Fibroblast of upper back skin (primary cell): ENCODE measurements at regions not wholly inside any gene's neighbourhood (a gene's known extent, or its start where the extent isn't known, plus 50 kb on each side); places are given as distances from the start of the nearest gene placed in this dataset.
A peak's percentile ranks its signal among the peaks of the same experiment; 100 is the strongest.

Experiments
- DNase-seq: peaks from one replicate; pipeline ENCODE4 v3.0.0-alpha.2; 2013

DNA sequence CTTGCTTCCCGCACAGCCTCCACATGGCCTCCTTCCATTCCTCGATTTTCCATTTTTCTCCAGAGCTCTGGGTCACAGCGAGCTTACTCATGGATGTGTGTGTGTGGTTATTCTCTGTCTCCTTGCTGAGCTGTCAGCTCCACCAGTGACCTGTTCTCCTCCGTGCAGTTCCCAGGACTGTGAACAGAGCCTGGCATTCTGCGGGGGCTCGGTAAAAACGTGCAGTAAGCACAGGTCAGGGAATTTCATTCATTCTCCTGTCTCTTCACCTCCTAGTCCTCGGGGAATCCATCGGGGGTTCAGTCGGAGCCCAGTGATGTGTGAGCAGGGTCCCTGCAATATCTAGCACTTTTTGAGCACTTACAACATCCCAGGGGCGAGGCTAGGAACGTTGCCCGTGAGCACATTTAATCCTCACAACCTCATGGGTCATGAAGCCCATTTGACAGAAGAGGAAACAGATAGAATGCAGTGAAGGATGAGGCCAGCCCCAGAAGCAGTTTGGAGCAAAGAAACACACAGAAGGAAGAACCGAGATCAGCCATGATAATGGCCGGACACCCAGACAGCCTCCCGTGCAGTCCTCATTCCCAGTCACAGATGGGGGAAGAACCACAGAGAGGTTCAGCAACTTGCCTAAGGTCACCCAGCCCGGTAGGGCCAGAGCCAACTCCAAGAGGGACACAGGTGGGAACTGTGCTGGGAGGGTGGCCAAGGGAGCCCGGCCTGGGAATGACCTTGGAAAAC lies 183.2 kb upstream of the GSE1 start:
- DNase-seq, result no peak

DNA sequence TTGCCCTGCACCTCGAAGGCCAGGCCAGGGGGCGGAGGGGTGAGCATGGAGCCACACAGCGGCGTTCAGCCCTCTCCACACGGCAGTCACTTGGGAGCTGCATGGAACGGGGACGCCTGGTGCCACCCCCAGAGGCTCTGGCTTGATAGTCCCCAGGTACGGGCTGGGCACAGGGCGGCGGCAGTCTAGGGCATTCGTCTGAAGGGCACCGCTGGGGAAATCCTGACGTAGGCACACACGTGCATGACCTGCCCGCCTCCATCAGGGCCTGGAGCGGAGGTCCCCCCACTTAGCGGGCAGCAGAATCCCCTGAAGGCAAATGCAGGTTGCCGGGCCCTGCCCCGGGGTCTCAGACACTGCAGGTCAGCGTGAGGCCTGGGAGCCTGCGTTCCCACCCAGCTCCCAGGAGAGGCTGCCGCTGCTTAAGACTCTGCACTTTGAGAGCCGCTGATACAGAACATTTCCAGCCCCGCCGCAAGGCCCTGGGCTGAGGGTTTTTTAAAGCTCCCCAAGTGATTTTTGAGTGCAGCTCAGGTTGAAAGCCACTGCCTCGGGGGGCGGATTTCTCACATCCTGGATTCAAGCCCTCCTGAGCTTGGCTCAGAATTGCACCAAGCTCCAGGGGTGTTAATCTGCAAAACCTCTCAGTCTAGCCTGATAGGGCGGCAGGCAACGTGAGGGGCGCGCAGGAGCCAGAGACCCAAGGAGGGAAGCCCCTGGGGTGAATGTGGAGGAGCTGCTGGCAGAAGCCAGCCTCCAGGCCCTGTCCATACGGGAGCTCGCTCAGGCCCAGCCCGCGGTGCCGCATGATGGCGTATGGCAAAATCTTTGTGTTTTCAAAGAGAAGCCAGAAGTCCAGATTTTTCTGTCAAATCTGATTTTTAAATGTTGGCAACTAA lies 182.3 kb upstream of the GSE1 start:
- DNase-seq, result no peak

DNA sequence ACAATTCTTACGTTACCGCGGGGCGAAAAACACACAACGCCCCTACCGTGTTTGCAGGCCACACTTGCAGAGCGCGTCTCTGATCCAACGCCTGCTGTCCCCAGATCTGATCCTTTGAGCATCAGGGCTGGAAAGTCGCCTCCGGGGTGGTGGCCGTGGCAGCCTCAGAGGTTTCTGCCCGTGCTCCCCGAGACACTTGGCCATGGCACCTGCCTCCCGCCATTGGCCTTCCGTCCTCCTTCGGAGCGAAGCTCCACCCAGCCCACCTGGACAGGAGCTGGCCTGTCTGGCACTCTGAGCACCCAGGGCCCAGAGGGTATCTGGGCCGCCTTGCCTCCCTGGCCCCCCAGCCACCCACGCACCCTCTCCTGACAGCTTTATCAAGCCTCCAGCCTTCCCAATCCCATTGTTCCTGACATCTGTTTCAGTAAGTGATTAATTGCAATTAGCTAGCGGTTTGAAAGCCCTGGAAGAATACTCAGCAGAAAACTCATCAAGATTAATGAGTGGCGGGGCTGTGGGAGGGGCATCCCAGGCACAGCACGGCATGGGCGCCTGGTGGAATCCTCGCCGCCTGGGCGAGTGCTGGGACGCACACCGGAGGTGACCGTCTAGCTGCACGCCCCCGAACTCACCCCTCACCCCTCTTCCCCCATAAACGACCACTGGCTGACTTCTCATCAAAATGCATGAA lies 181.5 kb upstream of the GSE1 start:
- no peak for DNase-seq

DNA sequence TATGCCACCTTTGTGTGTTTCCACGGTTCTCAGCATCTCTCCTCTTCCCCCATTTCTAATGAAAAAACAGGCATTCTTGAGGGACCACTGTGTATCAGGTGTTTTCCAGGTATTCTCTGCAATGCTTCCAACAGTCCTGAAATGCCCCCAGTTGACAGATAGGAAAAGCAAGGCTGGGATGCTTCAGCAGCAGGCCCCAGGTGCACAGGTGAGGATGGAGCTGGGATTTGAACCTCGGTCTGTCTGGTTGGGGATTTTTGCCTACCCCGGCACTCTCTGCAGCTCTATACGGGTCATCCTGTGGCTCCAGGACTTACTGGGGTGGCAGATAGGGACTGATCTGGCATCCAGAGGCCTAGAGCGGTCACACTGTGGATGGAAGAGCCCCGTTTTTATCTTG lies 180.5 kb upstream of the GSE1 start:
- DNase-seq, result no peak

DNA sequence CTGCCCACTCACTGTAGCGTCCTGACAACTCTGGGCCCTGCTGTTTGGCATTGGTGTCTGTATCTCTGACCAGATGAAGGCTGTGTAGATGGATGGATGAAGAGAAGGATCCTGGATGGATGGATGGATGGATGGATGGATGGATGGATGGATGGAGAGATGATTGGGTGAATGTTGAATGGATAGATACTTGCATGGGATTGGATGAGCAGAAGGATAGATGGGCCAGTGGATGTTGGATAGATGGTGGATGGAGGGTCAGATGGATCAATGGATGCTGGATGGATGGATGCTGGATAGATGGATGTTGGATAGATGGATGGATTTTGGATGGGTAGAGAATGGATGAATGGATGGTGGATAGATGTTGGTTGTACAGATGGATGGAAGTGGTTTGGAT lies 179.6 kb upstream of the GSE1 start:
- no peak for DNase-seq

DNA sequence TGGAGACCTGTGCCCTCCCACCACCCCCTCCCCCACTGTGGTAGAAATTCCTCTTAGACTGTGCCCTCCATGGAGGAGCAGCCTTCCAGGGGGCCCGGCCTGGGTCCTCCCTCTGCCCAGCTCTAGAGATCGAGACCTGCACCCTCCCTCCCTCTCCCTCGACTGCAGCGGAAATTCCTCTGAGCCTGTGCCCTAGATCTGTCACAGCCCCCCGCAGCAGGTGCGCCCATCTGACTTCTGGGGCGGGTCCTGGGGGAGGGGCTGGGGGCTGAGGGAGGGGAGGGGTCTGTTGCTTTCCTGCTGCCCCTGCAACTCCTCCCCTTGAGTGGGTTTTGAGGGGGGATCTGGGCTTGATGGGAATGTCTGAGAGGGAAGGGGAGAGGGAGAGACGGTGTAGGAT lies 177.8 kb upstream of the GSE1 start:
- no peak for DNase-seq

DNA sequence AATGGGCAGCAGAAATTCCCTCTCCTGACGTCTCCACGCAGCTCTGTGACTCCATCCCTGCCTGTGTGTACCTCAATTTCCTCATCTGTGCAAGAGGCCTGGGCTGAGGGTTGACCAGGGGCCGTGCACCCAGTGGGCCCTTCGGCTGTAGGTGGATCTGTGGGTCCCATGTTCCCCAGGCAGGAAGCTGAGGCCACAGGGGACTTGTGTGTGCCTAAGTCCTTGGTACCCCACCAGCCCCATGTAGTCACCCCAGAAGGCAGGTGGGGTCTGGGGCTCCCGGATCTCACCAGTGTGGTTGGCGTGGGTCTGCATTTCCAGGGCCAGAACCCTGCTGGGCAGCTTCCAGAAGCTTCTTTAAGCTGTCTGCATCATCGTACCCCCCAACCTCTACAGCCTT lies 177.4 kb upstream of the GSE1 start:
- no peak for DNase-seq

DNA sequence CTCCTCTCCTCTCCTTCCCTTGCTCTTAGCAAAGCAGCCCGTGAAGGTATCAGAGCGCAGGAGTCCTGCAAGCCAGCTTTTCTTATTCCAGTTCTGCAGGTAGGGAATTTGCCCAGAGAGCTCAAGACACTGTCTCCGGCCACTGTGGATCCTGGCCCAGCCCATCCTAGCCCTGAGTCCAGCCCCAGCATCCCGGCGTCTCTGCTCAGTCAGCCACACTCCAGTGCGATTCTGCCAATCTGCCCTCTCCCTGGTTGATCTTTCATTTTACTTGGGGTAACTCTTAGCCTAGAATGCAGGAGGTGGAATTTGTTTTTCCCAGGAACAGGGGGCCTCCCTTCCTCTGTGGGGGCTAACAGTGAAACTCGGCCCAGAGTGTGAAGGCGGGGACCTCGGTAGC lies 176.9 kb upstream of the GSE1 start:
- no peak for DNase-seq

DNA sequence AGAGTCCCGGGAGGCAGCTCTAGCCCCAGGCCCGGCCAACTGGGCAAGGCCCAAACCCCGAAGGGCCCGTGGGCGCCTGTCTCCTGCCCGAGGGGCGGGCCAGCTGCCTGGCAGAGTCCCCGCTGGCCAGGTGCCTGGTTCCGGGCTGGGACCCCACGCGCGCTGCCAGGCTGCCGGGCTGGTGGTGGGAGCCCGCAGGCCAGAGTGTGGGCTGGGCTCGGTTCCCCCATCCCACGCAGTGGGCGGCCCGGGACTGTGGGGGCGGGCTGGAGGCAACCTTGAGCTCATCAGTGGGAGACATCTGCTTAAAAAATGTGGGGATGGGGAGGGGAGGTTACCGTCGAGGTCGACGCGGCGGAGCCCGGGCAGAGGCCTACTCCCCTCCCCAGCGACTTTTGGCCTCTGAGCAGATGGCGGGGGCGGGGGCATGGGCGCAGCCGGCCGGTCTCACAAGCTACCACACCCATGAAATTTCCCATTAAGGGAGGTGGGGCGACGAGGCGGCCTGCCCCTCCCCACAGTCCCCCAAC lies 176.4 kb upstream of the GSE1 start:
- DNase-seq, result no peak

DNA sequence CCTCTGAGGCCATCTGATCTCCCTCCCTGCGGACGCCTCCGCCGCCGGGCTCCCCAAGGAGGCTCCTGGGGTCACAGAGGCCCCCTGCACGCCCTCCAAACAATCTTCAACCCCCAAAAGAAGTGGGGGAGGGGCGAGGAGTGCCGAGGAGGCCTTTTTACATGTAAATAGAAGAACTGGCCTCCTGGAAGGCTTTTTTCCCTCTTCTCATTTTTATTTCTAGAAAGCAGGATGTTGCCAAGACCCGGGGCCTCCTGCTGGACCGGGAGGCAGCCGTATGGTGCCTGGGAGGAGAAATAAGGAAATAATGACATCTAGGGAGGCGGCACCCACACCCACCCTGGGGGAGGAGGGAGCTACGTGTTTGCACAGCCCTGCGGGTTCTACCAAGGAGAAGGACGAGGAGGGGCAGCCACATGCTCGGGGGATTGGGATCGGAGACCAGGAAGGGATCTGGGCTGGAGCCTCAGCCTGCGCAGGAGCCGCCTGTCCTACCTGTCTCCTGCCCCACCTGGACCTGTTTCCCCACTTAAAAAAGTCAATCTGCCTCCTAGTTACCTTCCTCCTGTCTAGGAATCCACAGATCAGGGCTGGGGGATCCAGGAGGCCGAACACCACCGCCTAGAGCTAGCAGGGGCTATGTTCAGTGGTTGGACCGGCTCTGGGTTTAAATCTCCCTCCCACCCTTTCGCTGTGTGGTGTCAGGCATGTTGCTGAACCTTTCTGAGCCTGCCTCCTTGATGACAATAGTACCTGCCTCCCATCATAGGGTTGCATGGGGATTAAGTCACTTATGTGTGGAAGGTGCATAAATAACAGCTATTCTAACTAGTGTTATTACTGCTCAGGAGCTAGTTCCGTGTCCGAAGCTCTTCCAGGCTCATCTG lies 175.7 kb upstream of the GSE1 start:
- peak; percentile 42 for DNase-seq

DNA sequence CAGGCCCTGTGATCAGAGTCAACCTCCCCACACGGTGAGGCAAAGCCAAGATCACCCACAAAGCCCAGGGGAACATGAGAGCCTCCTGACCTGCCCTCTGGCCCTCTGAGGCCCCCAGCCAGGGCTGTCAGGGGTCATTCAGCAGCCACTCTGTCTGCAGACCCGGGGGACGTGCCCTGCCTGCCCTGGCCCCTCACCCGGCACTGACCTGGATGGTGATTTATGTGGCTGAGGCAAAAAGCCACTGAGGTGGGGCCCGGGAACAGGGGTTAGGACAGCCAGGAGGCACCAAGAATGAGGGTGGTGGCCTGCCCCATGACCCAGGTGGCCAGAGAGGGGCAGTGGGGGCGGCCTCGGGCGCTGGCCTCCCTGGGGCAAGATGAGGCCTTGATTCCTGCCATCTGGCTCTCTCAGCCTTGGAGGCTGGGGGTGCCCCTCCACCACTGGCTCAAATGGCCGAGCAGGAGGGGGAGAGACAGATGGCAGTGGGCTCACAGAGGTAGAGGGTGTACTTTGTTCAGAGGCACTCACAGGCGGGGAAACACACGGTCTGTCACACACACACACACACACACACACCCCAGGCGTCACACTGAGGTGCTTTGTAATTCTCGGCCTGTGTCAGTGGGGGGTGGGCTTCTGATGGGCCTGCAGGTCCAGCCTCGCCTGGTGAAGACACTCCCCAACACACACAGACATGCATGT lies 174.0 kb upstream of the GSE1 start:
- no peak for DNase-seq

DNA sequence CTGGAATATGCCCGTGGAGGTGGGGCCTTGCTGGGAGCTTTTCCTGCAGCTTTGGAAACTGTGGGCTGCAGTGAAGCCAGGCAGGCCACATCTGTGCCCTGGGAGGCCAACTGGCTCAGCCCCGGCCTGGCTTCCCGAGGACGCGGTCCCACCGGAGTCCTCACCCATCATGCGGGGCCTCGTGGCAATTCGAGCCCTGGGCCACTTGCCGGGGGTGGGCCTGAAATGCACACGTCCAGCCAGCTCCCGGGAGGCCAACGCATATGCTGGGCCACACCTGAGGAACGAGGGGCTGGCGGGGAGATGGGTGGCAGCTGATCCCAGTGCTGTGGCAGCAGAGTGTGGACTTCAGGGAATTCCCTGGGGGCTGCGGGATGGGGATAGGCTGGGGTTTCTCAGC lies 172.4 kb upstream of the GSE1 start:
- no peak for DNase-seq

DNA sequence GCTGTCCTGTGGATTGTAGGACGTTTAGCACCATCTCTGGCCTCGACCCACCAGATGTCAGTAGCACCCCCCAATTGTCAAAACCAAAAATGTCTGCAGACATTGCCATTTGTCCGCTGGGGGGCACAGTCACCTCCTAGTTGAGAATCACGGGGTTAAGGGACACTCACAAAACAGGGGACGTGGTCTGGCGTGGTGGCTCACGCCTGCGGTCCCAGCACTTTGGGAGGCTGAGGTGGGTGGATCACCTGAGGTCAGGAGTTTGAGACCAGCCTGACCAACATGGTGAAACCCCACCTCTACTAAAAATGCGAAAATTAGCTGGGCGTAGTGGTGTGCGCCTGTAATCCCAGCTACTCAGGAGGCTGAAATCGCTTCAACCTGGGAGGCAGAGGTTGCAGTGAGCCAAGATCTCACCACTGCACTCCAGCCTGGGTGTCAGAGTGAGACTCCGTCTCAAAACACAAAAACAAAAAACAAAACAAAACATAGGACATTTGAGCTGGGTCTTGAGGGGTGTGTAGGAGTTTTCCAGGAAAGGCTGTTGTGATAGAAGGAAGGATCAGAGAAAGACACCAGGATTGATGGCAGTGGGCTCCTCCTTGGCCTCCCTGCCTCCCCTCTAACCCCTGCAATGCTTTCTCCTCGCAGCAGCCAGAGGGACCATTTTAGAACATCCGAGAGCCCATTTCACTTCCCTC lies 171.8 kb upstream of the GSE1 start:
- no peak for DNase-seq

DNA sequence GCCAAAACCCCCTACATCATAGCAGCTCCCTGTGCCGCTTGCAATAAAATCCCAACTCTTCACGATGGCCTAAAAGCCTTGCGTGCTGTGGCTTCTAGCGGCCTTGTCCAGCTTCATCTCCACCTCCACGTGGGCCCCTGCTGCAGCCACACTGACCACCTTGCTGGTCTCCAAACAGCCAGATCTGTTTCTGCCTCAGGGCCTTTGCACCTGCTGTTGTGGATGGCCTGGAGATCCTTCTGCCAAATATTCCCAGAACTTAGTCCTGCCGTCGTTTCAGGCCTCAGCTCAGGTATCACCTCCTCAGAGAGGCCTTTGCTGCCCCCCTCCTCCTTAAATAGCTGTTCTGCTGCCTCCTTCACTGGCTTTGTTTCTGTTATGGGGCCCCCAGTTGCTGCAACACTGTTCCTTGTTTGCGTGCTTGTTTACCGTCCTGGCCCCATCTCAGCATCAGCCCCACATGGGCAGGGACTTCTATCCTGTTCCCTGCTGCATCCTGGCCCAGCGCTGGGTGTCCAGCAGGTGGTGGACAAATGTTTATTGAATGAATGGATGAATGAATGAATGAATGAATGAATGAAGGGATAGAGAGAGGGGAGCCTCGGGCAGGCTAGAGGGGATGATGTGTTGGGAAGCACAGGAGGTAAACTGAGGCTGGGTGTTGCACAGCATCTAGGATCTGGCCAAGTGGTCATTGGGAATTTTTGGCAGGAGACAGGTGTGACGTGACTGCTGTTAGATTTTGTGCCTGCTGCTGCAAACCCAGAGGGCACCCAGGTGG lies 171.0 kb upstream of the GSE1 start:
- no peak for DNase-seq

DNA sequence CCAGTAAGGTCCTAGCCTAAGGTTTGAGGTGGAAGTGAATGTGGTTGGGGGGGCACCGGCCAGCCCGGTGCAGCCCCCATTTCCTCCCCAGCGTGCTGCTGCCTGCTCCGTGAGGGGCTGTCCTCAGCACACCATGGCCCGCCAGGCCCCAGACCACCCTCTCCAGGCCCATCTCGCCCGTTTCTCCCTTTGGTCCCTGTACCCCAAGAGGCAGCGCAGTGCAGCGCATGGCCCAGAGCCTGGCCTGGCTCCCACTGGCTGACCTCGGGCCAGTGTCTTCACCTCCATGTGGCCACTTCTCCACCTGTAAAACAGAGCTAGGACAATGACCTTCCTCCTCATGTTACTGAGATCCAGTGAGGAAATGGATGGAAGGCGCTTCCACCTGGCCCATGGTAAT lies 170.0 kb upstream of the GSE1 start:
- DNase-seq, result no peak

DNA sequence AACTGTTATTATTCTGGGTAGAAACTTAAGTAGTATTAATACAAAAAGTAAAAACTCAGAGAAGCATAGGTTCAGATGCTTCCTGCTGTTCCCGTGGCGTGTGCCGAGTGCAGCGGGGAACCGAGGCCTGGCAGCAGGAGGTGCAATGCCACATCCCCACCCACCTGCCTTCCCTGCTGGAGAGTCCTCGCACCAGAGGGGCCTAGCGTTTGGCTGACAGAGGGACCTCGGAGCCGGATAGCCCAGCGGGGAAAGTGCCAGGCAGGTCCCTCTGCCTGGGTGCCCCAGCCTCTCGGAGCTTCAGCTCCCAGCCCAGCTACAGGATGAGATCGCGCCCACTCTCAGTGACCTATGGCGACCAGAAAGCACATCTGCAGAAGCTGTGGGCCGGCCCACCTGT lies 169.6 kb upstream of the GSE1 start:
- no peak for DNase-seq

DNA sequence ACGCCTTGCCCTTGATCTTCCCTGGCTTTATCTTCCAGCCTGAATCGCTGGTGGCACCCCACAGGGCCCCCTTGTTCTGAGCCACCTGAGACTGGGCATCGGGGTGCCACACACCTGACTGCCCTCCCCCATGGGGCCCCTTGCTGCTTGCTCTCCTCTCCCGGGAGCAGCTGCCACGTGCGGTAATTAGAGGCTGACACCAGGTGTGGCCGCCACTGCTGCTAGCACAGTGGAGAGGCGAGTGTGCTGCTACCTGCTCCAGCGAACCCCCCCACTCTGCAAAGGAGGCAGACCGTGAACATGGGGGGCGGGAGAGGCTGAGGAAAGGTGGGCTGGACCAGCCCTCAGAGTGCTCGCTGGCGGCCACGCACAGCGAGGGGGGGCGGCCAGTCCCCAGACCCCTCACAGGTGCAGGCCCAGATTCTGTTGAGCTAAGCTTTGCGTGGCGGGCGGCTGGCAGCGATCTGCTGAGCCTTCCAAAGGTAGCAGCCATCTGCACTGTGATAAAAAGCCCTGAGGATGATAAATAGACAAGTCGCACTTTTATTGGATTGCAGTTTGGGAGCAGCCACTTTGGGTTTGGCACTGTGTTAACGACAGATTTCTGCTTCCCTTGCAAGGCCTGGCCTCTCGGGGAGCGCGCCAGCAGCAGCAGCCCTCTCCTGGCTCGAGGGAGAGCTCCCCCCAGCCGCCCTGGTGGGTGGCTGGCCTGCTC lies 167.9 kb upstream of the GSE1 start:
- DNase-seq, result no peak

DNA sequence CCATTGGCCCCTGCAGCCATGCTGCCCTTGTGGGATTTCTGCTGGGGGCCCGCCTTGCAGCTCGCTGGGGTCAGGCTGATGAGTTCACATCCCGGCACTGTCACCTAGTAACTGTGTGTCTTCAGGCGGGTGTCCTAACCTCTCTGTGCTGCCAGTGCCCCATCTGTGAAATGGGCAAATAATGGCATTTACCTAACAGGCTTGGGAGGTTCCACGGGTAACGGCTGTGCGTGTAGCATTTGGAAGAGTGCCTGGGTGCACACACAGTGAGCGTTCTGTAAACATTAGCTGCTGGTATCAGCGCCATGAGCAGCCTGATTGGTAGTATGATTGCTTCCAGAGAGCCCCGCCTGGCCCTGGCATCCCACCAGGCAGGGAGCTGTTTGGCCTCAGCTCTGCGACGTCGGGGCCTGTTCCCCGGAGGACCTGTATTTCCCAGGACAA lies 167.3 kb upstream of the GSE1 start:
- no peak for DNase-seq

DNA sequence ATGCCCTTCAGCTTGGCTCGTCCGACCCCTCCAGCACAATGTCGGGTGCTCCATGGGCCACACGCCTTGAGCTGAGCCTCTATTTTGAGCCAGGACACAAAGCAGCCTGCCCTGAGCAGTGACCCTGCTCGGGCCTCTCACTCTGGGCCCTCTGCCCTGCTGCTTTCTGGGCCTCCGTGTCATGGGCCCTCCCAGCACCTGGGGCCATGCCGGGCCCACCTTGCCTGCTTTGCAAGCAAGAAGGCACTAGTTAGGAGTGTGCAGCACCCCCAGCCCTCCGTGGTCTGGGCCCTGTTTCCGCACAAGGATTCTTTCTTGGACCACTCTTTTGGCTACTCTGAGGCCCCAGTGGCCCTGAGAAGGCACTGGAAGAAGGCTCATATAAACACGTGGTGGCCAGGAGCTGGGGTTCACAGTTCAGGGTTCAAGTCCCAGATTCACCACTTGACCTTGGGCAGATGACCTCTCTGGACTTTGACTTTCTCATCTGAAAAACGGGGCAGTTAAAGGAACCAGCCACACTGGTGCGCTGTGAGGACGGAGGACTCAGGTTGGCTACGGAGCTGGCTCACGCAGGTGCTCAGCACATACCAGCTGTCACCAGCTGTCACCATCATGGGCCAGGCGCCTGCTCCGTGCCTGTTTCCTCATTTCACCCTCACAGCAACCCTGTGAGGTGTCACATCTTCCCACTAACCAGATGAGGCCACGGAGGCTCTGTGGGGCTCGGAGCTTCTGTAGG lies 166.0 kb upstream of the GSE1 start:
- no peak for DNase-seq
